H9 (cell line): ENCODE measurements at regions not wholly inside any gene's neighbourhood (a gene's known extent, or its start where the extent isn't known, plus 50 kb on each side); places are given as distances from the start of the nearest gene placed in this dataset.

Source experiments
- DNase-seq: peaks from one replicate; pipeline ENCODE4 v3.0.0-alpha.2; 2017
- H2AFZ ChIP-seq: one replicate; pipeline ENCODE4 v1.6.1; 2013; ENCODE audit warnings: mild to moderate bottlenecking, low read length, control low read depth, moderate library complexity
- H2AK5ac ChIP-seq: 2 replicates; pipeline ENCODE4 v1.6.1; 2013; ENCODE audit warnings: low read length, control low read depth, mixed read lengths; ENCODE audit not compliant: insufficient read length
- H2BK120ac ChIP-seq: one replicate; pipeline ENCODE4 v1.6.1; 2013; ENCODE audit warnings: low read depth, mild to moderate bottlenecking, low read length, control low read depth, inconsistent platforms; ENCODE audit not compliant: poor library complexity, severe bottlenecking
- H2BK12ac ChIP-seq: 2 replicates; pipeline ENCODE4 v1.6.1; 2013; ENCODE audit warnings: low read length, control low read depth, mixed read lengths, low read depth; ENCODE audit not compliant: insufficient read length
- H2BK15ac ChIP-seq: 2 replicates; pipeline ENCODE4 v1.6.1; 2013; ENCODE audit warnings: low read depth, low read length, control low read depth
- H2BK20ac ChIP-seq: one replicate; pipeline ENCODE4 v1.6.1; 2013; ENCODE audit warnings: low read depth, mild to moderate bottlenecking, low read length, control low read depth, inconsistent platforms; ENCODE audit not compliant: poor library complexity, severe bottlenecking
- H2BK5ac ChIP-seq: 2 replicates; pipeline ENCODE4 v1.6.1; 2013; ENCODE audit warnings: low read length, control low read depth, mixed read lengths; ENCODE audit not compliant: insufficient read length
- H3K14ac ChIP-seq: 2 replicates; pipeline ENCODE4 v1.6.1; 2013; ENCODE audit warnings: low read length, control low read depth; ENCODE audit not compliant: insufficient read depth
- H3K18ac ChIP-seq: 2 replicates; pipeline ENCODE4 v1.6.1; 2013; ENCODE audit warnings: low read depth, mild to moderate bottlenecking, mixed read lengths, low read length, control low read depth; ENCODE audit not compliant: insufficient read length
- H3K23ac ChIP-seq: 2 replicates; pipeline ENCODE4 v1.6.1; 2013; ENCODE audit warnings: low read length, control low read depth, mixed read lengths, low read depth; ENCODE audit not compliant: insufficient read length
- H3K23me2 ChIP-seq: 2 replicates; pipeline ENCODE4 v1.6.1; 2013; ENCODE audit warnings: low read depth, mild to moderate bottlenecking, mixed read lengths, low read length, control low read depth; ENCODE audit not compliant: insufficient read length, poor library complexity, severe bottlenecking
- H3K27ac ChIP-seq: 2 replicates; pipeline ENCODE4 v1.5.1; 2013; ENCODE audit warnings: low read length, control low read depth, mixed read lengths, low read depth; ENCODE audit not compliant: insufficient read length
- H3K27me3 ChIP-seq: 2 replicates; pipeline ENCODE4 v1.6.1; 2013; ENCODE audit warnings: low read length, control low read depth, inconsistent platforms; ENCODE audit not compliant: insufficient read depth
- H3K4ac ChIP-seq: 2 replicates; pipeline ENCODE4 v1.6.1; 2013; ENCODE audit warnings: low read depth, mild to moderate bottlenecking, control low read depth, inconsistent platforms, low read length, moderate library complexity
- H3K4me1 ChIP-seq: 2 replicates; pipeline ENCODE4 v1.6.1; 2013; ENCODE audit warnings: low read length, control low read depth, inconsistent platforms; ENCODE audit not compliant: insufficient read depth
- H3K4me2 ChIP-seq: 2 replicates; pipeline ENCODE4 v1.6.1; 2013; ENCODE audit warnings: low read length, control low read depth, mixed read lengths; ENCODE audit not compliant: insufficient read length, insufficient read depth
- H3K56ac ChIP-seq: 2 replicates; pipeline ENCODE4 v1.6.1; 2013; ENCODE audit warnings: low read depth, mild to moderate bottlenecking, mixed read lengths, low read length, control low read depth; ENCODE audit not compliant: insufficient read length
- H3K79me1 ChIP-seq: 2 replicates; pipeline ENCODE4 v1.6.1; 2013; ENCODE audit warnings: low read depth, mild to moderate bottlenecking, moderate library complexity, low read length, control low read depth, inconsistent platforms; ENCODE audit not compliant: insufficient read depth, poor library complexity, severe bottlenecking
- H3K79me2 ChIP-seq: 2 replicates; pipeline ENCODE4 v1.6.1; 2013; ENCODE audit warnings: low read length, control low read depth, inconsistent platforms; ENCODE audit not compliant: insufficient read depth
- H3K9ac ChIP-seq: 2 replicates; pipeline ENCODE4 v1.6.1; 2013; ENCODE audit warnings: low read length, control low read depth, mixed read lengths; ENCODE audit not compliant: insufficient read length; ENCODE audit errors: extremely low read depth
- H3K9me3 ChIP-seq: one replicate; pipeline ENCODE4 v1.6.1; 2013; ENCODE audit warnings: low read depth, low read length, inconsistent platforms; ENCODE audit not compliant: control insufficient read depth
- H3T11ph ChIP-seq: one replicate; pipeline ENCODE4 v1.6.1; 2013; ENCODE audit warnings: mild to moderate bottlenecking, low read length, control low read depth, inconsistent platforms
- H4K20me1 ChIP-seq: one replicate; pipeline ENCODE4 v1.6.1; 2013; ENCODE audit not compliant: control insufficient read depth, insufficient read length, insufficient read depth
- H4K5ac ChIP-seq: 2 replicates; pipeline ENCODE4 v1.6.1; 2013; ENCODE audit warnings: low read depth, mild to moderate bottlenecking, mixed read lengths, low read length, control low read depth; ENCODE audit not compliant: insufficient read length
- H4K8ac ChIP-seq: replicated peaks from 2 replicates; pipeline ENCODE4 v1.6.1; 2013; ENCODE audit warnings: low read length, control low read depth, mixed read lengths, low read depth; ENCODE audit not compliant: insufficient read length
- H4K91ac ChIP-seq: 2 replicates; pipeline ENCODE4 v1.6.1; 2013; ENCODE audit warnings: low read depth, mild to moderate bottlenecking, moderate library complexity, mixed read lengths, low read length, control low read depth; ENCODE audit not compliant: insufficient read length
- H3K27ac Mint-ChIP-seq, 3 experiments: 2 replicates in 2 of 3; 3 replicates in 1 of 3; pipeline ENCODE4 v1.8.0; 2020 to 2021; ENCODE audit warnings: mixed read lengths in 3 of 3, mild to moderate bottlenecking in 1 of 3, moderate library complexity in 1 of 3
- H3K27me3 Mint-ChIP-seq: 2 replicates; pipeline ENCODE4 v1.8.0; 2021; ENCODE audit warnings: low read depth, mild to moderate bottlenecking, moderate library complexity, mixed read lengths
- H3K36me3 Mint-ChIP-seq, 3 experiments: 2 replicates in 2 of 3; 3 replicates in 1 of 3; pipeline ENCODE4 v1.8.0; 2020 to 2021; ENCODE audit warnings: low read depth in 3 of 3, mixed read lengths in 3 of 3; ENCODE audit not compliant: insufficient read depth in 1 of 3
- H3K4me1 Mint-ChIP-seq, 2 experiments: 2 replicates each; pipeline ENCODE4 v1.8.0; 2020; ENCODE audit warnings: mixed read lengths in 2 of 2
- H3K4me3 Mint-ChIP-seq, 2 experiments: 2 replicates in 1 of 2; 3 replicates in 1 of 2; pipeline ENCODE4 v1.8.0; 2020 to 2021; ENCODE audit warnings: mild to moderate bottlenecking in 2 of 2, mixed read lengths in 2 of 2, moderate library complexity in 1 of 2
- H3K9me3 Mint-ChIP-seq, 2 experiments: 2 replicates in 1 of 2; 3 replicates in 1 of 2; pipeline ENCODE4 v1.8.0; 2020; ENCODE audit warnings: mild to moderate bottlenecking in 2 of 2, mixed read lengths in 2 of 2, moderate library complexity in 1 of 2
- WGBS: extraction: QIAGEN DNeasy Blood & Tissue Kit; methylation state at CpG from one replicate; pipeline ENCODE4 v1.1.7; 2013; ENCODE audit warnings: missing lambda C conversion rate, low lambda C conversion rate, mixed read lengths; ENCODE audit not compliant: insufficient read length; ENCODE audit errors: extremely low coverage; 5-methylcytosine and 5-hydroxymethylcytosine counted together
- TF ChIP-seq, protein P1 (sequence below): fragments of 200-600 bp; sonication (generic); conservative IDR thresholded peaks from 3 replicates; pipeline ENCODE4 v1.8.0; 2021; ENCODE audit warnings: antibody characterized with exemption, mild to moderate bottlenecking

DNA sequence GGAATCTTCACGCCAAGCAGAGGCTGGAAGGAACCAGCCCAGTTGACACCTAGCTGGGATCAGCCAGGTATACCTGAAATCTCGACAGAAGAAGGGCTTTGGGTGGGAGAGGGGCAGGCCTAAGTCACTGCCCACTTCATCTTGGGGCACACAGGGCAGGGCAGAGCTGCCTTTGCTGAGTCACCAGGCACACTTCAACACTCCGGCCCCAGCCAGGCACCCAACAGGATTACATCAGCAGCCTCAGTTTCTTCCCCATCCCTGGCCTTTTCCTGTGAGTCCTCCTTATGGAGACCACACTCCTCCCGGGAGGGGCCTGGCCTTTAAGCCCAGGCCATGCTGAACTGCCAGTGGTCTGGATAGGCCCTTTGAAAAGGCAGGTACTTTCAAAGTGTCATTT is 201.7 kb upstream of the HS6ST1 start:
- Histone ChIP-seq H3K14ac (no peak overlapping the region), H3K79me2 (no peaks in the 10 kb centered on the region), H2BK12ac (no peak overlapping the region), H3K9ac (no peak overlapping the region), H2BK20ac (no peak overlapping the region), H4K91ac (no peak overlapping the region), H3K4me1 (no peaks in the 10 kb centered on the region; the same call in 1 of the 2 replicates), H4K8ac (no peak overlapping the region), H3K4me2 (no peak overlapping the region), H4K20me1 (no peaks in the 10 kb centered on the region), H3K27ac (no peak overlapping the region), H3T11ph (no peak overlapping the region), H2AK5ac (no peak overlapping the region), H2BK120ac (no peak overlapping the region), H3K56ac (no peak overlapping the region), H3K79me1 (no peaks in the 10 kb centered on the region), H2BK5ac (no peak overlapping the region), H3K4ac (no peak overlapping the region), H3K9me3 (no peaks in the 10 kb centered on the region), H3K18ac (no peak overlapping the region), H3K27me3 (no peaks in the 10 kb centered on the region), H2BK15ac (no peak overlapping the region), H3K23ac (no peak overlapping the region), H2AFZ (no peak overlapping the region), H3K23me2 (no peaks in the 10 kb centered on the region), H4K5ac (no peak overlapping the region)
- TF ChIP-seq, protein P1, sequence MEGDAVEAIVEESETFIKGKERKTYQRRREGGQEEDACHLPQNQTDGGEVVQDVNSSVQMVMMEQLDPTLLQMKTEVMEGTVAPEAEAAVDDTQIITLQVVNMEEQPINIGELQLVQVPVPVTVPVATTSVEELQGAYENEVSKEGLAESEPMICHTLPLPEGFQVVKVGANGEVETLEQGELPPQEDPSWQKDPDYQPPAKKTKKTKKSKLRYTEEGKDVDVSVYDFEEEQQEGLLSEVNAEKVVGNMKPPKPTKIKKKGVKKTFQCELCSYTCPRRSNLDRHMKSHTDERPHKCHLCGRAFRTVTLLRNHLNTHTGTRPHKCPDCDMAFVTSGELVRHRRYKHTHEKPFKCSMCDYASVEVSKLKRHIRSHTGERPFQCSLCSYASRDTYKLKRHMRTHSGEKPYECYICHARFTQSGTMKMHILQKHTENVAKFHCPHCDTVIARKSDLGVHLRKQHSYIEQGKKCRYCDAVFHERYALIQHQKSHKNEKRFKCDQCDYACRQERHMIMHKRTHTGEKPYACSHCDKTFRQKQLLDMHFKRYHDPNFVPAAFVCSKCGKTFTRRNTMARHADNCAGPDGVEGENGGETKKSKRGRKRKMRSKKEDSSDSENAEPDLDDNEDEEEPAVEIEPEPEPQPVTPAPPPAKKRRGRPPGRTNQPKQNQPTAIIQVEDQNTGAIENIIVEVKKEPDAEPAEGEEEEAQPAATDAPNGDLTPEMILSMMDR, result no peak
- Mint-ChIP-seq H3K27ac (no peak overlapping the region; a peak in 1 of 7 replicates), H3K4me1 (peaks cover 15 to 24% of the 10 kb centered on the region in 2 experiments), H3K9me3 (peaks cover 0 to 4% of the 10 kb centered on the region in 2 experiments; a peak in 3 of 5 replicates), H3K36me3 (peaks cover 0 to 5% (median 0%) of the 10 kb centered on the region in 3 experiments; a peak in 2 of 7 replicates), H3K27me3 (peaks cover 2% of the 10 kb centered on the region), H3K4me3 (no peak overlapping the region; a peak in 1 of 5 replicates)
- WGBS, result no CpG with 5 or more reads among the region's 4 CpGs
- DNase-seq, result peak; percentile 11
